ENCODE measurements at regions not wholly inside any gene's neighbourhood (a gene's known extent, or its start where the extent isn't known, plus 50 kb on each side); places are given as distances from the start of the nearest gene placed in this dataset.

GRCh38 chr19:30678168-30678567 lies 306.0 kb downstream of the ZNF536 start:
- no peak for TF ChIP-seq ZFP3 (CRISPR knock-in tag; IDR thresholded peaks at IDR 0.05)
- no peak for TF ChIP-seq ZFP30 (CRISPR knock-in tag; IDR thresholded peaks at IDR 0.05)
- no peak for TF ChIP-seq PATZ1 (CRISPR knock-in tag; IDR thresholded peaks at IDR 0.05; ENCODE audit: borderline replicate concordance)
- no peak for TF ChIP-seq GLIS3 (CRISPR knock-in tag; IDR thresholded peaks at IDR 0.05)
- no peak for TF ChIP-seq OSR1 (CRISPR knock-in tag; IDR thresholded peaks at IDR 0.05)
- TF ChIP-seq BACH2 (CRISPR knock-in tag; IDR thresholded peaks at IDR 0.05; ENCODE audit: borderline replicate concordance): no peak
- TF ChIP-seq RARB (CRISPR knock-in tag; IDR thresholded peaks at IDR 0.05): no peak
- TF ChIP-seq ZNF70 (CRISPR knock-in tag; IDR thresholded peaks at IDR 0.05): no peak

Measured in SK-N-SH treated with all-trans-retinoic acid at 6 μM for 48 hours (cell line).